Neural progenitor cell (in vitro differentiated cells): ENCODE measurements at regions not wholly inside any gene's neighbourhood (a gene's known extent, or its start where the extent isn't known, plus 50 kb on each side); places are given as distances from the start of the nearest gene placed in this dataset.
A peak's percentile ranks its signal among the peaks of the same experiment; 100 is the strongest.

Experiments used
- DNase-seq: peaks from one replicate; pipeline ENCODE4 v3.0.0-alpha.2; 2016; ENCODE audit warnings: low spot score
- H2AFZ ChIP-seq: fragments of 200-600 bp; sonication (generic); replicated peaks from 2 replicates; pipeline ENCODE4 v1.6.1; 2016; ENCODE audit warnings: antibody characterized with exemption
- H3F3A ChIP-seq: fragments of 200-600 bp; sonication (generic); 2 replicates; pipeline ENCODE4 v1.6.1; 2016; ENCODE audit warnings: antibody characterized with exemption, low read depth
- H3K27ac ChIP-seq: fragments of 200-600 bp; sonication (generic); 2 replicates; pipeline ENCODE4 v1.5.1; 2016; ENCODE audit warnings: mild to moderate bottlenecking
- H3K27me3 ChIP-seq: fragments of 200-600 bp; sonication (generic); 2 replicates; pipeline ENCODE4 v1.6.1; 2016; ENCODE audit warnings: mild to moderate bottlenecking, moderate library complexity
- H3K36me3 ChIP-seq: fragments of 200-600 bp; sonication (generic); 2 replicates; pipeline ENCODE4 v1.5.1; 2016
- H3K4me1 ChIP-seq: fragments of 200-600 bp; sonication (generic); 2 replicates; pipeline ENCODE4 v1.6.1; 2016; ENCODE audit warnings: mixed run types
- H3K4me2 ChIP-seq: fragments of 200-600 bp; sonication (generic); 2 replicates; pipeline ENCODE4 v1.6.1; 2016
- H3K4me3 ChIP-seq: fragments of 200-600 bp; sonication (generic); 2 replicates; pipeline ENCODE4 v1.5.1; 2016
- H3K79me2 ChIP-seq: fragments of 200-600 bp; sonication (generic); 2 replicates; pipeline ENCODE4 v1.6.1; 2016; ENCODE audit warnings: low read depth
- H3K9ac ChIP-seq: fragments of 200-600 bp; sonication (generic); 2 replicates; pipeline ENCODE4 v1.6.1; 2016
- H3K9me3 ChIP-seq: fragments of 200-600 bp; sonication (generic); 2 replicates; pipeline ENCODE4 v1.5.1; 2016; ENCODE audit warnings: low read depth
- H4K20me1 ChIP-seq: fragments of 200-600 bp; sonication (generic); 2 replicates; pipeline ENCODE4 v1.6.1; 2016; ENCODE audit warnings: low read depth
- H3K27ac Mint-ChIP-seq: 3 replicates; pipeline ENCODE4 v1.8.0; 2021; ENCODE audit warnings: mixed read lengths
- H3K27me3 Mint-ChIP-seq: 2 replicates; pipeline ENCODE4 v1.8.0; 2022; ENCODE audit warnings: low read depth, mild to moderate bottlenecking, inconsistent platforms, moderate library complexity, mixed read lengths; ENCODE audit not compliant: insufficient read depth
- H3K36me3 Mint-ChIP-seq: 3 replicates; pipeline ENCODE4 v1.8.0; 2021; ENCODE audit warnings: mixed read lengths
- H3K4me1 Mint-ChIP-seq: 3 replicates; pipeline ENCODE4 v1.8.0; 2021; ENCODE audit warnings: mixed read lengths
- H3K4me3 Mint-ChIP-seq: 3 replicates; pipeline ENCODE4 v1.8.0; 2021; ENCODE audit warnings: mild to moderate bottlenecking, moderate library complexity, mixed read lengths
- H3K9me3 Mint-ChIP-seq: 3 replicates; pipeline ENCODE4 v1.8.0; 2020; ENCODE audit warnings: mixed read lengths
- EZH2 ChIP-seq: fragments of 200-600 bp; sonication (generic); IDR thresholded peaks from 2 replicates; pipeline ENCODE4 v1.6.1; 2017; ENCODE audit warnings: antibody characterized with exemption, mild to moderate bottlenecking, moderate library complexity
- EZH2phosphoT487 ChIP-seq: fragments of 200-600 bp; sonication (generic); IDR thresholded peaks from 2 replicates; pipeline ENCODE4 v1.6.1; 2017; ENCODE audit warnings: antibody characterized with exemption
- TF ChIP-seq, protein P1 (sequence below): fragments of 200-600 bp; sonication (generic); IDR thresholded peaks from 2 replicates; pipeline ENCODE4 v1.5.1; 2017; ENCODE audit warnings: antibody characterized with exemption, mild to moderate bottlenecking

DNA sequence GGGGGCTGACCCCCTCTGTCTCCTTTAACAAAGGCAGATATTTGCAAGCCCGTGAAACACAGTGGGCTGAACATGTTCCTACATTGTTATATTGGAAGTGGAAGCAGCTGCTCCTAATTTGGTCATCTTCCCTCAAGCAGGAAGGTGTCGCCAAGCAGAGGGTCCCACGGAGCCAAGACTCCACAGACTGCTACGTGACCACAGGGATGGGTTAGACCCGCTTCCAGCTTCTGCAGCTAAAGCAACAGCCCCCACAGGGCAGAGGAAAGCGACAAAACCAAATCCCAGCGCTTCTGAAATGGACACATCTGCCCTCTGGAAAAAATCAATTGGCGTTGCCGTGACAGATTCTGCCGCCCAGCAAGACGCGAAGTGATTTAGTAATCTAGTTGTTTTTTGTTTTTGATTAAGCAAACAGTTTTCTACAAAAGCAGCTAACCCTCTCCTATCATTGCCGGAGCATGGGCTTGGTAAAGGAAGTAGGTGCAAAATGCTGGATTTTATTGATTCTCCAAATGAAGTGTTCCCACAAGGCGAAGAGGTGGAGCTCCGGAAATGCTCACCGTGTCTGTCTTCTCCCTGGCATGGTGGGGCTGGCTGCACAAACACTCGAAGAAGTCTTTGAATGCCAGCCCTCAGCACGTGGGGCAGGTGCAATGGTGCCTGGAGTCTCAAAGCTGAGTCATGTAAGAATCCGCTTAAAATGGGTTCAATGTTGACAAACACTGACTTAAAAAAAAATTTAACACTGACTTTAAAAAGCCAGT, 79.4 kb upstream of the FRMD1 start:
- Histone ChIP-seq H3K9ac (no peak overlapping the region), H3K36me3 (no peaks in the 10 kb centered on the region), H4K20me1 (no peaks in the 10 kb centered on the region), H2AFZ (no peak overlapping the region), H3K4me2 (peak overlapping the region; percentile 28), H3K27me3 (peaks cover 3% of the 10 kb centered on the region), H3F3A (peaks cover 4% of the 10 kb centered on the region), H3K4me1 (peaks cover 23% of the 10 kb centered on the region), H3K27ac (no peak overlapping the region), H3K9me3 (no peaks in the 10 kb centered on the region), H3K4me3 (no peak overlapping the region), H3K79me2 (no peaks in the 10 kb centered on the region)
- peaks cover 73% of the 10 kb centered on the region for H3K4me1 Mint-ChIP-seq
- no peak overlapping the region for H3K27ac Mint-ChIP-seq
- no peaks in the 10 kb centered on the region for H3K9me3 Mint-ChIP-seq
- no peak for DNase-seq
- H3K36me3 Mint-ChIP-seq: no peaks in the 10 kb centered on the region
- peaks cover 27% of the 10 kb centered on the region for H3K27me3 Mint-ChIP-seq
- no peak overlapping the region for H3K4me3 Mint-ChIP-seq
- TF ChIP-seq, protein P1, sequence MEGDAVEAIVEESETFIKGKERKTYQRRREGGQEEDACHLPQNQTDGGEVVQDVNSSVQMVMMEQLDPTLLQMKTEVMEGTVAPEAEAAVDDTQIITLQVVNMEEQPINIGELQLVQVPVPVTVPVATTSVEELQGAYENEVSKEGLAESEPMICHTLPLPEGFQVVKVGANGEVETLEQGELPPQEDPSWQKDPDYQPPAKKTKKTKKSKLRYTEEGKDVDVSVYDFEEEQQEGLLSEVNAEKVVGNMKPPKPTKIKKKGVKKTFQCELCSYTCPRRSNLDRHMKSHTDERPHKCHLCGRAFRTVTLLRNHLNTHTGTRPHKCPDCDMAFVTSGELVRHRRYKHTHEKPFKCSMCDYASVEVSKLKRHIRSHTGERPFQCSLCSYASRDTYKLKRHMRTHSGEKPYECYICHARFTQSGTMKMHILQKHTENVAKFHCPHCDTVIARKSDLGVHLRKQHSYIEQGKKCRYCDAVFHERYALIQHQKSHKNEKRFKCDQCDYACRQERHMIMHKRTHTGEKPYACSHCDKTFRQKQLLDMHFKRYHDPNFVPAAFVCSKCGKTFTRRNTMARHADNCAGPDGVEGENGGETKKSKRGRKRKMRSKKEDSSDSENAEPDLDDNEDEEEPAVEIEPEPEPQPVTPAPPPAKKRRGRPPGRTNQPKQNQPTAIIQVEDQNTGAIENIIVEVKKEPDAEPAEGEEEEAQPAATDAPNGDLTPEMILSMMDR: no peak
- TF ChIP-seq EZH2: no peak
- TF ChIP-seq EZH2phosphoT487: no peak

DNA sequence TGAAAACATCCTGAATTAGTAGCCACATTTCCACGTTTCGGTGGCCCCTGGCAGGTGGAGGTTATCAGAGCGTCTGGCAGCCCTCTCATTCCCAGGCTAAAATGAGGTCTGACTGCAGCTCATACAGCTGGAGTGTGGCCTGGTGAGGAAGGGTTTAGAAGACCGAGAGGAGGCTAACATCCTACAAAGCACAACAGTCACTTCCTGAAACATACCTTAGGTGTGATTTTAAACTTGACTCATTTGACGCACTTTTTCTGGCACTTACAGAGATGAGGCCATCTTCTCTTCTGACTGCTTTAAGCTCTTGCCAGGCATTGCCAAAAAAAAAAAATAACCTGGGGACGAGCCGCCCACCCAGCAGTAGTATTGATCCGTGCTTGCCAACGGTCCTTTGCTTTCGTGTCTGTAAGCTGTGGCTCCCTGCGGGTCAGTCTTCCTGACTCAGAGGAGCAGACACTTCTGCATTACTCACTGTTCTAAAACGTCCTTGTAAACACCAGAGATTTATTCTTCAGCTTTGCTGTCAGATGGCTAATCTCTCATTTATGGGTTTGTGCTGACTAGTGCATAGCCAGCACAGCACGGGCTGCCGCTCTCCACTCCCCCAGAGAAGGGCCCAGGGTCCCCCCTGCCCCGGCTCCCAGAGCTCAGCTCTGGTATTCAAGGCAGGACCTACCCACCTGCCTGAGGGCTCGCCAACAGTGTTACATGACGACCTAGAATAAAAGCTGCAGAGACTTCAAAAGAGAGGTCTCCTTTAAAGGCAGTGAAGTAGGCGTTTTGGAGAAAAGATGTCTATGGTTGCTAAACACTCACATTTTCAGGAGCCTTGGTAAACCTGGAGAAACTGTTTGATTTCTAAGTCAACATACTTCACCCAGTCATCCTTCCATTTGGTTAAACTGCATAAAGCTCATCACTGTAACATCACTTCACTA, 78.5 kb upstream of the FRMD1 start:
- H3K9ac ChIP-seq: no peak overlapping the region
- peaks cover 3% of the 10 kb centered on the region for H3K27me3 ChIP-seq
- H3K9me3 ChIP-seq: no peaks in the 10 kb centered on the region
- no peaks in the 10 kb centered on the region for H3K79me2 ChIP-seq
- H3K4me2 ChIP-seq: peak overlapping the region; percentile 28
- H3K4me3 ChIP-seq: no peak overlapping the region
- H3K4me1 ChIP-seq: peaks cover 20% of the 10 kb centered on the region
- no peaks in the 10 kb centered on the region for H4K20me1 ChIP-seq
- H3F3A ChIP-seq: peaks cover 4% of the 10 kb centered on the region
- TF ChIP-seq, protein P1: no peak
- TF ChIP-seq EZH2phosphoT487 (no peak), EZH2 (no peak)
- peaks cover 29% of the 10 kb centered on the region for H3K27me3 Mint-ChIP-seq
- no peaks in the 10 kb centered on the region for H3K36me3 Mint-ChIP-seq
- no peaks in the 10 kb centered on the region for H3K36me3 ChIP-seq
- no peak overlapping the region for H2AFZ ChIP-seq
- peak overlapping the region; percentile 65 for H3K4me3 Mint-ChIP-seq
- peak overlapping the region; percentile 83 for H3K27ac Mint-ChIP-seq
- H3K4me1 Mint-ChIP-seq: peaks cover 74% of the 10 kb centered on the region
- DNase-seq: peak; percentile 36
- H3K27ac ChIP-seq: no peak overlapping the region
- no peaks in the 10 kb centered on the region for H3K9me3 Mint-ChIP-seq

DNA sequence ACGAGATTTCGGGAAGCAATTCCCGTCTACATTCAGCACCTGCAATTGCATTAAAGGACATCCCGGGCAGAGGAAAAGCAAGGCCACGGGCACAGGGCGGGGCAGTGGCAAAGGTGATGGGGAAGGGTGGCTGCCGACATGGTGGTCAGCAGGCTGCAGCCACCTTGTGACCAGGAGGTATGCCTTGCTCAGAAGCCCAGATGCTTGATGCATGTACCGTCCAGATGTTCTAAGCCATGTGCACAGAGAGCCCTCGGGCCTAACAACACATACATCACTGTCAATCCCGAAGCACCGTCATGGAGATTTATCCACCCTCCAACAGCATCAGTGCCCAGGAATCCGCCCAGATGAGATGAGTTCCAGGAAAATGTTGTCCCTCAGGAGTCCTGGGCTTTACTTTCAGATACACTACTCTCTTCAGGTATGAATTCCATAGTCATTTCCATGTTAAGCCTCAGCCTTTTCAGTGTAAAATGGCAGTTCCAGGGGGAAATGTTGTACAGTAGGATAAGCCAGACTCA, 77.8 kb upstream of the FRMD1 start:
- peaks cover 28% of the 10 kb centered on the region for H3K27me3 Mint-ChIP-seq
- H3K4me3 Mint-ChIP-seq: no peak overlapping the region
- no peaks in the 10 kb centered on the region for H3K9me3 Mint-ChIP-seq
- no peaks in the 10 kb centered on the region for H3K79me2 ChIP-seq
- no peak overlapping the region for H2AFZ ChIP-seq
- no peak overlapping the region for H3K4me2 ChIP-seq
- H4K20me1 ChIP-seq: no peaks in the 10 kb centered on the region
- H3F3A ChIP-seq: peaks cover 4% of the 10 kb centered on the region
- H3K36me3 Mint-ChIP-seq: no peaks in the 10 kb centered on the region
- peaks cover 70% of the 10 kb centered on the region for H3K4me1 Mint-ChIP-seq
- H3K9ac ChIP-seq: no peak overlapping the region
- no peak for DNase-seq
- no peak for TF ChIP-seq EZH2
- TF ChIP-seq, protein P1: no peak
- TF ChIP-seq EZH2phosphoT487: no peak
- H3K27ac ChIP-seq: no peak overlapping the region
- H3K4me3 ChIP-seq: no peak overlapping the region
- H3K27ac Mint-ChIP-seq: no peak overlapping the region
- peaks cover 20% of the 10 kb centered on the region for H3K4me1 ChIP-seq
- H3K36me3 ChIP-seq: no peaks in the 10 kb centered on the region
- H3K9me3 ChIP-seq: no peaks in the 10 kb centered on the region
- H3K27me3 ChIP-seq: peaks cover 3% of the 10 kb centered on the region
